IPS DF 19.7 (cell line): ENCODE measurements at regions not wholly inside any gene's neighbourhood (a gene's known extent, or its start where the extent isn't known, plus 50 kb on each side); places are given as distances from the start of the nearest gene placed in this dataset.

Experiments used
- DNase-seq: peaks from one replicate; pipeline ENCODE4 v3.0.0-alpha.2; 2013; ENCODE audit warnings: low read depth, low spot score

DNA sequence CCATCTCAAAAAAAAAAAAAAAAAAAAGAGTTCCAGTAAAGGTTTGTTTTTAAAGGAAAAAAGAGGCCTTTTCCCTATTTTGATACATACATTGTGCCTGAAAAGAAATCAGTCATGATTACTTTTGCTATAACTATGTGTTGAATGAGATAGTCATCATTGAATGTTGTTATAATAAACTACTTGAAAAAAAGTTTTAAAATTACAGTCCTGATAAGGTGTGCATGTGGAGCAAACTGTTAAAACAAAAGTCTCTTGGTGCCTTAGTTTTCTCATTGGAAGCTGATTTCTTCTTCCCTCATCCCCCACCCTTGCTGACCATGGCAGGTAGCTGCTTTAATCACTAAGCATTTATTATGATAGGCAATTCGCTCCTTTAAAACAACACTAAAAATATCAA lies 172.3 kb upstream of the TBCA start:
- no peak for DNase-seq

- no peak for DNase-seq
These were observed 170.9 kb upstream of the TBCA start for GRCh38 chr5:77947041-77947428.

DNA sequence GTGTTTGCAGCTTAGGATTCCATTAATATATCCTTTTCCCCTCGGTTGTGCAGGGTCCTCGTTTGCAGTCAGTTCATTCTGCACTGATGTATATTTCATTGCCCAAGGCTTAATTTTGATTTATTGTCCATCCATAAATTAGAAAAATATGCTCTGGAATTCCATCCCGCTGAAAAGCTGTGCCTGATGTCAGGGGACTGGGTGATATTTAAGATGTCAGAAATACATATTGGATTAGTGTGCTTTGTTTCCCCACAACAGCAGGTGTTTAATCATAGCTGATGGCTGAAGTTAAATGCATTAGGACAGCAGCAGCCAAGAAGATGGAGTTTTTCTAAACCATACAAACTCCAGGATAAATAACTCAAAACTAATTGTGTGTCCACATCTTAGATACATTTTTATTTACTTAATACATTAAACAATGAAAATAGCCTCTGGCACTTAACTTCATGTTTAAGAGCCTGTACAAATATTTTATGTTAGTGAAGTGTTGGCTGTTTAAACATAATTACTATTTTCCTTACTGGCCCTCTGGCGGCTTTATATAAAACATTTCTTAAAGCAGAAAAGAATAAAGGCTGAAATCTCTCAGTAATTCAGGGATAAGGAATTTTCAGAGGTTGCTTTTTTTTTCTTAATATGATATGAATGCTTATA lies 170.4 kb upstream of the TBCA start:
- DNase-seq, result no peak

DNA sequence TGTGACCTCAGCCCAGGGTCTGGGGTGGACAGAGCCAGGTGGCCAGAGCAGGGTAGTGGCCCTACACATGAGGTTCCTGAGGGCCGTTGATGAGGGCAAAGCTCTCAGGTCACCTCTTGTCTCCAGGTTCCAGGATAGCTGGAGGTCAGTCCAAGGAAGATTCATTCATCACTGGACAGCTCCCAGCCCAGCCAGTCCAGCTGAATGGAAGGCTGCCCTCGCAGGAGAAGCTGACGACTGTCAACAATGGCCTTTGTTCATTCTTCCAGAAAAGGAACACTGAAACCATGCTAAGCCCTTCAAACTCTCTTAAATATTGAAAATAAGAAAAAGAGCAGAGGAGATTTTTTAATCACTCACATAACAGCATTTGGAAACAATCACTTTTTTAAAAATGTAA lies 169.7 kb upstream of the TBCA start:
- no peak for DNase-seq

DNA sequence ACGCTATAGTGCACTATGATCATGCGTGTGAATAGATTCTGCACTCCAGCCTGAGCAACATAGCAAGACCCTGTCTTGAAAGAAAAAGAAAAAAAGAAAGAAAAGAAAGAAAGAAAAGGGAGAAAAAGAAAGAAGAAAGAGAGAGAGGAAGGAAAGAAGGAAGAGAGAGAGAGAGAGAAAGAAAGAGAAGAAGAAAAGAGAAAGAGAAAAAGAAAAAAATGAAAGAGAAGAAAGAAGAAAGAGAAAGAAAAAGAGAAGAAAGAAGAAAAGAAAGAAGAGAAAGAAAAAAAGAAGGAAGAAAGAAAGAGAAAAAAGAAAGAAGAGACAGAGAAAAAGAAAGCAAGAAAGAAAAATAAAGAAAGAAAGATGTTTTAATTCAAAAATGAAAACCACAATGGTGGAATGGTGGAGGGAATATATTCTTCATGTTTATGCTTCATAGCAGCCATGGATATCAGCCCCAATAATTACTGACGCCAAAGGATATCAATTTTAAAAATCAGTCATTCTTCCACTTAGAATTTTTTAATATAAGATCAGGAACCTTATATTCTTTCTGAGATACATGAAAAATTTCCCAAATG lies 168.7 kb upstream of the TBCA start:
- DNase-seq, result no peak

DNA sequence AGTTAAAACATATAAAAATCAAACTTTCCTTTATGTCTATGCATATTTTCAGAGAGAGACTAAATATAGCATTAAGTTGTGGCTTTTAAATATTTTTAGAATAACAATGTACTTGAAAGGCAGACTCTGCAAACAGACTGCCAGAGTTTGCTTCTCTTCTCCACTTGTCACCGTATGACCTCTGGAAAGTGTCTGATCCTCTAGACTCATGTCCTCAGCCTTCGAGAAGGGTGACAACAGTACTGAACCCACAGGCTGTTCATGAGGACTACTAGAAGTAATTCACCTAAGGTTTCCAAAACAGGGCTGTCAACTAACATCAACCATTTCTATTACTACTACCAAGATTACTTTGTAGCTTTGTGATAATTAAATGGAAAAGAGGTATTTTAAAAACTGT lies 167.7 kb upstream of the TBCA start:
- DNase-seq, result no peak

DNA sequence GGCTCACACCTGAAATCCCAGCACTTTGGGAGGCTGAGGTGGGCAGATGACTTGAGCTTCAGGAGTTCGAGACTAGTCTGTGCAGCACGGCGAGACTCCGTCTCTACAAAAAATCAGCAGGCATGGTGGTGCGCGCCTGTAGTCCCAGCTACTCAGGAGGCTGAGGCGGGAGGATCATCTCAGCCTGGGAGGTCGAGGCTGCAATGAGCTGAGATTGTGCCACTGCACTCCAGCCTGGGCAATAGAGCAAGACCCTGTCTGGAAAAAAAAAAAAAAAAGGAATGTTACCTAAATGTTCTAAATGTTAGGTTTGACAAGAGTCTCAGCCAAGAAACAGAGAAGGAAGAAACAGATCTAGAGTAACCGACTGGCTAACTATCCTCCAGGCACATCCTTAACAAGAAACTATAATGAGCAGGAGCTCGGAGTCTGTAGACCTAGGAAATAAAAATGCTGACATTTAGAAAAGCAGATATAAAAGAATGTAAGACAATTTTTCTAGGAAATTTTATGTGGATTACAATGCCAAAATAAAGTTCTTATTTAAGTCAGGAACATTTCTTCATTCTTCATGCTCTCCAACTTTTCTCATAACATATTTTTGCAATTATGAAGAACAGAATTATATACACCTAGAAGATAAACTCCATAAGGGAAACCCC lies 166.6 kb upstream of the TBCA start:
- no peak for DNase-seq

DNA sequence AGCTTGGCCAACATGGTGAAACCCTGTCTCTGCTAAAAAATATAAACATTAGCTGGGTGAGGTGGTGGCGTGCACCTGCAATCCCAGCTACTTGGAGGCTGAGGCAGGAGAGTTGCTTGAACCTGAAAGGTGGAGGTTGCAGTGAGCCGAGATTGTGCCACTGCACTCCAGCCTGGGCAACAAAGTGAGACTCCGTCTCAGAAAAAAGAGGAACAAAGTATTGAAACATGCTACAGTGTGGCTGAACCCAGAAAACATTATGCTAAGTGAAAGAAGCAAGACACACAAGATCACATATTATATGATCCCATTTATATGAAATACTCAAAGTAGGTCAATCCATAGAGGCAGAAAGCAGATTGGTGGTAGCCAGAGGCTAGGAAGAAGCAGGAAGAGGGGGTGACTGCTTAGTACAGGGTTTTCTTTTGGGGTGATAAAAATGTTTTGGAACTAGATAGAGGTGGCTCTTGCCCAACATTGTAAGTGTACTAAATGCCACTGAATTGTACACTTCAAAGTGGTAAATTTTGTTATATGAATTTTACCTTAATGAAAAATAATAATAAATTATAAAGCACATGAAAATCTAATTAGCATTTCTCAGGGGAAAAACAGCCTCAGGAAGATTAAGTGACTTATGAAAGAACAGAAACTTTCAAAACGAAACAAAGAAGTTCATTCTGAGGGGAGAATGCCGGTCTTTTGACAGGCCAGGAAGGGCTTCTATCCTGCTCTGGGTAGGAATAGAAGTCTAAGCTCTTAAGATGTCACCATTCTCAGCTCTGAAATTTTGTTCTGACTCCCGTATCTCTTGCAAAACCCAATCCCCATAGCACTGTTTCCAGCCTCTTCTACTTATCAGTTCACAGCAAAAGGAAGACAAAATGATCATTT lies 161.1 kb upstream of the TBCA start:
- DNase-seq, result no peak

GRCh38 chr5:77936365-77936693 lies 160.2 kb upstream of the TBCA start:
- DNase-seq, result no peak

DNA sequence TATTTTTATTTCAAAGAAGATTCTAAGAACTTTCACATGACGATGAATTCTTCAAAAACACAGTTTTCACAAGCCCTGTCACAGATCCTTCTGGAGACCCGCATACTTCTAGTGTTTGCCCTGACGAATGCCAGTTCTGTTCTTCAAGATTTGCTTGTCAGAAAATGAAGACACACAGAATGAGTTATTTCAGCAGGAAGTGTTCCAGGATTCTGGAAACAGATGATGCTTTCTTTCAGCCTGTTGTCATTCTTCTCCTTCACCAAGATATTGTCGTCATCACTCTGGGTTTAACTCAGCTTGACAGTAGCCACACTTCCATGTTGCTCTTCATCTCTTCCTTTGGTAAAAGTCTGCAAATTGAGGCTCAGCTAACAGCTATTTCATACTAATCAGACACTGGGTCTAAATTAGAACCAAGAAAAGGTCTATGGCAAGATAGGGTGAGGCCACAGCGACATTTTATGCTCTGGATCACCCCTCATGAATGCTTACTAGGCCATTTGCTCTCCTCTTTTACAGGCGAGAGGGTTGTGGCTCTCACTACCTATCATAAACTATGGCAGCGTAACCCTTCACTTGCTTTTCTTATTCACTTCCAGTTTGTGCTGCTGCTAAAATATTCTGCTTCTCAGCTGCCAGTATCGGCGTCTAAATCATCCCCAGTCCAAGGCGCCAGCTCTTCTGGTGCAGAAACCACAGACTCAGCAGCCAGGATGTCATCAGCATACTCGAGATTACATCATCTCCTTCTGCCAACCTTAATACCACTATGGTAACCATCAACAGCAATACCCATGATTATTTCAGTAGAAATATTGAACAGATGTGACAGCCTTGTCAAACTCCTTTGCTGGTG lies 159.6 kb upstream of the TBCA start:
- no peak for DNase-seq

DNA sequence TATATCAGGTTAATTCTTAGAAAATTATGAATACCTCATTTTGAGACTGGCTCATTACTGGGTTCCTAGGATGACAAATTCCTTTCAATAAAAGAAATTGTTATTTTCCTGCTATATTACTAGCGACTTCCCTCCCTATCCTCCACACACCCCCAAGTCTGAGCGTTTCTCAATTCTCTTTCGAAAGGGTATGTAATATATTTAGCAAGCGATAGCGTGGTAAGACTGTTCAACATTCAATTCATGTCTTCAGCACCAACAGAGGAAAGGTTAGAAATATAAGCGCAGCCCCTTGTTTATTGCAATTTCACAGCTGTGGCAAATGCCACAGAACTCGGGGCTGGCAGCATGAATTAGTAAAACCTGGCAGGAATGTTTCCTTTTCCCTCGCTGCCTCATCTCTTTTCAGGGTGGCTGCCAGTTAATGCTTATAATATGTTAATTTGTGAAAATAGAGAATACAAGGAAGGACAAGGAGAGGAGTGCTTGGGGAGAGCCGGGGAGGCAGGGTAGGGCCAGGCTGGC lies 152.7 kb upstream of the TBCA start:
- no peak for DNase-seq

GRCh38 chr5:77926337-77926736 lies 150.2 kb upstream of the TBCA start:
- no peak for DNase-seq

DNA sequence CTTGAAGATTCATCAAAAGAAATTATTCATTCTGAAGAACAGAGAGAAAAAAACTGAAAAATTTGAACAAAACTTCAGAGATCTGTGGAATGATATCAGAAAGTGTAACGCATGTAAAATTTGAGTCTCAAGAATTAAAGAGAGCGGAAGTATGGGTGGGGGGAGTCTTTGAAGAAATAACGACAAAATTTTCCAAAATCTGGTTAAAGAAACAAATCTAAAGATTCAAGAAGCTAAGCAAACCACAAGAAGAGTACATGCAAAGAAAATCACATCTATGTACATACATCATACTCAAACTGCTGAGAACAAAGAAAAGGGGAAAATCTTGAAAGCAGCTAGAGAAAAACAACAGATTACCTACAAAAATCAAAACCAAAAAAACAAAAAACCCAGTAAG lies 149.4 kb upstream of the TBCA start:
- no peak for DNase-seq

- peak; percentile 25 for DNase-seq
These were observed 147.9 kb upstream of the TBCA start for GRCh38 chr5:77924081-77924480.

DNA sequence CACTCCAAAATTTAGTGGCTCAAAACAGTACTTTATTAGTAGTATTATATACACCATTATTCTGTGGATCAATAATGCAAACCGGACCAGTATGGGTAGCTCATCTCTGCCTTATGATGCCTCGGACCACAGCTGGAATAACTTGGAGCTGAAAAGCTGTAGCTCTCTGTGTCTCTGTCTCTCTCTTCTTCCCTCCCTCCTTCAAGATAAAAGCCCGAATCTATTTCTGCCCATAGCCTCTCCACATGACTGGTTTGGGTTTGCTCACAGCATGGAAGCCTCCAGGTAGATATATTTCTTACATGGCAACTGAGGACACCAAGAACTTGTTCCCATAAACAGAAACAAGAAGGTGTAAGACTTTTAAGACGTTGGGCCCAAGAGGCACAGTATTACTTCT lies 147.5 kb upstream of the TBCA start:
- no peak for DNase-seq

DNA sequence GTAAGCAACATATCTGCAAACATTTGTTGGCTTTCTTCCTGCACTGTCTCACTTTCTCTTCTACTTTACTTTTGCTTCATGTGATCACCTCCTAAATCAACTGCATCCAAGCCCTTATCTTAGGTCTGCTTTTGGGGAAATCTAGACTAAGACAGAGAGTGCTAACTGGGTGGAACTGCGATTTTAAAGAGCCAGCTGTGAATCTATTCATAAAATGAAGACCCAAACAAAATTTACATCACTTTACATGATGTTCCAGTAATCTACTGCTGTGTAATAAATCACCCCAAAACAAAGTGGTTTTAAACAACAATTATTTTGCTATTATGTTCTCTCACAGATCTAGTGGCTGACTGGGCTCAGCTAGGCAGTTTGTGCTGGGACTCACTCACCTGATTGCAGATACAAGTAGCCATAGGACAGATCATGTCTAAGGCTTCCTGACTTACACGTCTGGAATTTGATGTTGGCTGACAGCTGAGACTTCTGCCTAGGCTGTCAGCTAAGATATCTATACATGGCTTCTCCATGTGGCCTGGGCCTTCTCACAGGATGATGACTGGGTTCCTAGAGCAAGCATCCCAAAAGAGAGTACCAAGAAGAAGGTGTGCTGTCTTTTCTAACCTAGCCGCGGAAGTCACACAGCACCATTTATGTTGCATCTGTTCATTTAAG lies 145.1 kb upstream of the TBCA start:
- DNase-seq, result no peak

DNA sequence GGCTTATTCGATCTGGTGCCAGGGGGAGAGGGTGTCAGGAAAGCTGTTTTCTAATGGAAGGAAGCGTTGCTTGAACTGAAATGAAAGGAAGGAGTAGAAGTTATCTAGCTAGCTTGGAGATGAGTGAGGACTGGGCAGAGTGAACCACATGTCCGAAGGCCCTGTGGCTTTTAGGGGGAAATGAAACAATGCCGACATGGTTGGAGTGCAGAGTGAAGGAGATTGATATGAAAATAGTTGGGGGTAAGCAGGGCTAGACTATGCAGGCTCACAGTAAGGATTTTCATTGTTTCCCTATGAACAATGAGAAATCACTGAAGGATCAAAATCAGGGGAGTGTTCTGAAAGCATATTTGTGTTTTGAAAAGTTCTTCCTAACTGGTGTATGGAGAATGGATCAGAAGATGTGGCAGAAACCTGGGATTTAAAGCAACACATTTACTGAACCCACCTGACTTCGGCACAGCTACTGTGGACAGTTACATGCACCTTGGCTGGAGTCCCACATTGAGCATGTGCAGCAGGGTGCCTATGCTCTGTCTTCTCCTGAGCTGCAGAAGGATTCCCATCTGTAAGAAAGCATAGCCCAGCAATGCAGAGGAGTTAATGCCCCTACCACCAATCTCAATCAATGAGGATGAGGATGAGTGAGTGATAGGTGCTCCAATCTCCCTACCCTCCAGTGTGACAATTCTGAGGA lies 144.4 kb upstream of the TBCA start:
- no peak for DNase-seq

DNA sequence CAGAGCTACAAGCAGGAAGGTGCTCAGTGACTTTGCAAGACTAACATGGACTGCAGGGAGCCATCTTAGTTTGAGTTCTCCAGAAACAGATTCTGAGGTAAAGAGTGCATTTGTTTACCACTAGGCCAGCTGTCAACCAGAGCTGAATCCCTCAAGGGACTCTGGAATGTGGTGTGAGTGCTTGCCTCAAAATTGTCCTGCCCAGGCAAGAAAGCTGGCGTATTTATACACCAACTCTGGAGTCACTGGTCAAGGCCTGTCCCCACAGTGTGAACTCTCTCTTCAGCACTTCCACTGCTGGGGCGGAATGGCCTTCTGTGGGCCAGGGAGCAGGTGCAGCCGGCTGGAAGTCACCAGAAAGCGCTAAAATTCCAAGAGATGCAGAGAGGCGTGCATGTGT lies 139.2 kb upstream of the TBCA start:
- DNase-seq, result no peak

- DNase-seq, result no peak
These were observed 136.6 kb upstream of the TBCA start for GRCh38 chr5:77912721-77913120.

- no peak for DNase-seq
These were observed 134.6 kb upstream of the TBCA start for GRCh38 chr5:77910602-77911188.
